SU-DHL-6 (cell line): ENCODE measurements at regions not wholly inside any gene's neighbourhood (a gene's known extent, or its start where the extent isn't known, plus 50 kb on each side); places are given as distances from the start of the nearest gene placed in this dataset.
"Not testable (repeated sequence)": the region's sequence is repeated elsewhere in the genome, so short reads cannot be mapped to it uniquely, and the experiment has no call there.

Source experiments
- EZH2phosphoT487 ChIP-seq: fragments of 200-600 bp; sonication (generic), shearing (Covaris generic); conservative IDR thresholded peaks from 2 replicates; pipeline ENCODE4 v1.6.1; 2018; ENCODE audit warnings: mild to moderate bottlenecking, antibody characterized with exemption, low read length, moderate library complexity, mixed read lengths
- TF ChIP-seq, protein P1 (sequence below): fragments of 200-600 bp; sonication (generic); IDR thresholded peaks from one replicate; pipeline ENCODE4 v1.5.1; 2017; ENCODE audit warnings: antibody characterized with exemption, mild to moderate bottlenecking, low read length, moderate library complexity; ENCODE audit not compliant: insufficient read depth, poor library complexity, severe bottlenecking

DNA sequence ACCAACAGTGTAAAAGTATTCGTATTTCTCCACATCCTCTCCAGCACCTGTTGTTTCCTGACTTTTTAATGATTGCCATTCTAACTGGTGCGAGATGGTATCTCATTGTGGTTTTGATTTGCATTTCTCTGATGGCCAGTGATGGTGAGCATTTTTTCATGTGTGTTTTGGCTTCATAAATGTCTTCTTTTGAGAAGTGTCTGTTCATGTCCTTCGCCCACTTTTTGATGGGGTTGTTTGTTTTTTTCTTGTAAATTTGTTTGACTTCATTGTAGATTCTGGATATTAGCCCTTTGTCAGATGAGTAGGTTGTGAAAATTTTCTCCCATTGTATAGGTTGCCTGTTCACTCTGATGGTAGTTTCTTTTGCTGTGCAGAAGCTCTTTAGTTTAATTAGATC lies 86.9 kb downstream of the CCDC74A start:
- TF ChIP-seq, protein P1, sequence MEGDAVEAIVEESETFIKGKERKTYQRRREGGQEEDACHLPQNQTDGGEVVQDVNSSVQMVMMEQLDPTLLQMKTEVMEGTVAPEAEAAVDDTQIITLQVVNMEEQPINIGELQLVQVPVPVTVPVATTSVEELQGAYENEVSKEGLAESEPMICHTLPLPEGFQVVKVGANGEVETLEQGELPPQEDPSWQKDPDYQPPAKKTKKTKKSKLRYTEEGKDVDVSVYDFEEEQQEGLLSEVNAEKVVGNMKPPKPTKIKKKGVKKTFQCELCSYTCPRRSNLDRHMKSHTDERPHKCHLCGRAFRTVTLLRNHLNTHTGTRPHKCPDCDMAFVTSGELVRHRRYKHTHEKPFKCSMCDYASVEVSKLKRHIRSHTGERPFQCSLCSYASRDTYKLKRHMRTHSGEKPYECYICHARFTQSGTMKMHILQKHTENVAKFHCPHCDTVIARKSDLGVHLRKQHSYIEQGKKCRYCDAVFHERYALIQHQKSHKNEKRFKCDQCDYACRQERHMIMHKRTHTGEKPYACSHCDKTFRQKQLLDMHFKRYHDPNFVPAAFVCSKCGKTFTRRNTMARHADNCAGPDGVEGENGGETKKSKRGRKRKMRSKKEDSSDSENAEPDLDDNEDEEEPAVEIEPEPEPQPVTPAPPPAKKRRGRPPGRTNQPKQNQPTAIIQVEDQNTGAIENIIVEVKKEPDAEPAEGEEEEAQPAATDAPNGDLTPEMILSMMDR: not testable (repeated sequence)
- not testable (repeated sequence) for TF ChIP-seq EZH2phosphoT487
